ENCODE measurements at regions not wholly inside any gene's neighbourhood (a gene's known extent, or its start where the extent isn't known, plus 50 kb on each side); places are given as distances from the start of the nearest gene placed in this dataset.

- no peak for DNase-seq
- intact Hi-C loops (cut with DNase I) = no loop called here
These were observed 190.7 kb upstream of the MOCS1 start for GRCh38 chr6:40124924-40125323.

GRCh38 chr6:40116832-40117231 is 182.6 kb upstream of the MOCS1 start:
- intact Hi-C loops (cut with DNase I) = no loop called here

GRCh38 chr6:40112350-40112749 is 178.1 kb upstream of the MOCS1 start:
- intact Hi-C loops (cut with DNase I) = no loop called here
- DNase-seq = no peak

More at GRCh38 chr6:40116832-40117231, 182.6 kb upstream of the MOCS1 start:
- DNase-seq = no peak

GRCh38 chr6:40108736-40109135 is 174.5 kb upstream of the MOCS1 start:
- intact Hi-C loops (cut with DNase I) = no loop called here
- no peak for DNase-seq

- no peak for DNase-seq
- intact Hi-C loops (cut with DNase I) = no loop called here
These were observed 172.6 kb upstream of the MOCS1 start for GRCh38 chr6:40106840-40107239.

- DNase-seq = no peak
These were observed 164.5 kb upstream of the MOCS1 start for GRCh38 chr6:40098774-40099173.

GRCh38 chr6:40097590-40097989 is 163.3 kb upstream of the MOCS1 start:
- intact Hi-C loops (cut with DNase I) = no loop called here
- no peak for DNase-seq

More at GRCh38 chr6:40098774-40099173, 164.5 kb upstream of the MOCS1 start:
- intact Hi-C loops (cut with DNase I) = no loop called here

- intact Hi-C loops (cut with DNase I) = no loop called here
- no peak for DNase-seq
These were observed 149.1 kb upstream of the MOCS1 start for GRCh38 chr6:40083141-40083920.

- no peak for DNase-seq
- intact Hi-C loops (cut with DNase I) = no loop called here
These were observed 148.2 kb upstream of the MOCS1 start for GRCh38 chr6:40082278-40083043.

- DNase-seq = no peak
- intact Hi-C loops (cut with DNase I) = no loop called here
These were observed 143.5 kb upstream of the MOCS1 start for GRCh38 chr6:40077736-40078135.

- no peak for DNase-seq
- intact Hi-C loops (cut with DNase I) = no loop called here
These were observed 143.1 kb upstream of the MOCS1 start for GRCh38 chr6:40077315-40077714.

- DNase-seq = no peak
- intact Hi-C loops (cut with DNase I) = no loop called here
These were observed 140.9 kb upstream of the MOCS1 start for GRCh38 chr6:40075056-40075590.

- DNase-seq = no peak
- intact Hi-C loops (cut with DNase I) = no loop called here
These were observed 140.2 kb upstream of the MOCS1 start for GRCh38 chr6:40074306-40075055.

GRCh38 chr6:40066372-40066771 is 132.1 kb upstream of the MOCS1 start:
- intact Hi-C loops (cut with DNase I) = no loop called here
- DNase-seq = no peak

GRCh38 chr6:40056865-40057264 is 122.6 kb upstream of the MOCS1 start:
- intact Hi-C loops (cut with DNase I) = no loop called here
- DNase-seq = no peak

- DNase-seq = no peak
- intact Hi-C loops (cut with DNase I) = no loop called here
These were observed 120.3 kb upstream of the MOCS1 start for GRCh38 chr6:40054602-40055001.

GRCh38 chr6:40054186-40054585 is 119.9 kb upstream of the MOCS1 start:
- no peak for DNase-seq
- intact Hi-C loops (cut with DNase I) = no loop called here

GRCh38 chr6:40049128-40049527 is 114.9 kb upstream of the MOCS1 start:
- no peak for DNase-seq
- intact Hi-C loops (cut with DNase I) = no loop called here

GRCh38 chr6:40044196-40044595 is 109.9 kb upstream of the MOCS1 start:
- no peak for DNase-seq
- intact Hi-C loops (cut with DNase I) = no loop called here

- no peak for DNase-seq
- intact Hi-C loops (cut with DNase I) = no loop called here
These were observed 108.0 kb upstream of the MOCS1 start for GRCh38 chr6:40042232-40042631.
